CD1c-positive myeloid dendritic cell (primary cell): ENCODE measurements at regions not wholly inside any gene's neighbourhood (a gene's known extent, or its start where the extent isn't known, plus 50 kb on each side); places are given as distances from the start of the nearest gene placed in this dataset.

Source experiments
- DNase-seq: peaks from one replicate; pipeline ENCODE4 v3.0.0-alpha.2; 2016; ENCODE audit errors: extremely low spot score

DNA sequence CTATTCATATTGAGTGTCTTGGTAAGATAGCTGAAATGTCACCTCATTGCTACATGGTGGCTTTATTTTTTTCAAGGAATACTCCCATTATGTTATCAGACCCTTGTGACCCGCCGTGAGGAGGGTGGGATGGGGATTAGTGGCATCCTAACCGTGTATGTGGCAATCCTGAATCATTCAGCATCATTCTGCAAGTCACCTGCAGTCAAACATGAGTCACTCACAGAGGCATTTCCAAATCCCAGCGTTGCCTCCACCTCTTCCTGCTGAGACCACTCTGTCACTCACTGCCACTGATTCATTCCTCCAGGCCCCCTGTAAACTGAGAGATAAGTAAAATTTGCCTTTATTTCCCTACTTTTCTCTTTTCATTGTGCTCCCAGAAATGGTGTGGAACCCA is 307.4 kb upstream of the KLHL29 start:
- DNase-seq = no peak

DNA sequence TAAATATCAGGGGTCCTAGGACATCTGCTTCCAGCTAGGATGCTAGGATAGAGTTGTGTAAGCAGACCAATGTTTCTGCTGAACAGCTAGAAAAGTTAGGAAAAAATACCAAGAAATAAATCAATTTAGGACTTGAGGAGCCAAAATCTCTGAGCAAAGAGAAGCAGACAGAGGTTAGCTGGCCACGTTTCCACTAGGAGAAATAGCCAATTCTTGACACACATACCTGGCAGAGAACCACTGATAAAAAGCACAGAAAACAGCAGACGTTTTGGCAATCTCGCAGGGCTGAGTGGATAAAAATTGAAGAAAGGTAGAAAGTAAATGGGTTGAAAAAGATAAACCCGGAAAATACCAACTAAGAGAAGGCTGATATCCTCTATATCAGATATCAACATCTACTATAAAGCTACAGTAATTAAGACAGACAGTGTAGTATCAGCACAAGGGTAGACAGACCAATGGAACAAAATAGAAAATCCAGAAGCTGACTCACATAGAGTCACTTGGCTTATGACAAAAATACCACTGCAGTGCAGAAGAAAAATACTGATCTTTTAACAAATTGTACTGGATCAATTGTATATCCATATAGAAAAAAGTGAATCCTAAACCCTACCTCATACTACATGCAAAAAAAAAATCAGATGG is 306.1 kb upstream of the KLHL29 start:
- DNase-seq = no peak

DNA sequence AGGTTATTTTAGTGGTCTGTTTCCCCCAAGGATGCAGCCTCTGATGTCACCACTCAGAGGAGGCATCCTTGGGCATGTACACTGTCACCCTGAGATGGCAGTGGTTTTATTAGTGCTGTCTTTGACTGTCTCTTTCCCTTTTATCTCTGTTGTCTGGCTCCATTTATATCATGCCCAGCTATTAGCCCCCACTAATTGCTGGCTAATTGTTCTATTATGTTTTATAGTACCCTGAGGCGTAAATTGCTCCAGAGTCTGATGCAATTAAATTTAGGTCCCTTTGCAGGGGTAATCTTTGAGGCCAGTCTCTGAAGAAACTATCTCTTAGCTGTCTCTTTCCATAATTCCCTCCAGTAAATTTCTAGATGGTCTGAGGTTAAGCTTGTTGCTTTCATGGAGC is 301.0 kb upstream of the KLHL29 start:
- no peak for DNase-seq

DNA sequence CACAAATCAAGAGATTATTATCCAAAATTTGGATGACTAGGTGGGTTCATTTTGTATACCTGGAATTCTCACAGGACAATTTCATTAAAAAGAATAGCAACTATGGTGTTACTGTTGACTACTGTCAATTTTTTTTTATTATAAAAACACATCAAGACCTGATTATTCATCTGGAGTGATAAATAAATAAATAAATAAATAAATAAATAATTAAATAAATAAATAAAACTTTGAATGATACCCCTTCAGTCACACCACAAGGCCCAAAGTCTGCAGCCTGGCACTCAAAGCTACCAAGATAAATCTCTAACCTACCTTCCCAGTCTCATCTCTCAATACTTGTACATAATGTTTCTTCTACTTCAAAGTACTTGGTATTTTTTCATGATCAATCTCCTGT is 294.0 kb upstream of the KLHL29 start:
- no peak for DNase-seq

DNA sequence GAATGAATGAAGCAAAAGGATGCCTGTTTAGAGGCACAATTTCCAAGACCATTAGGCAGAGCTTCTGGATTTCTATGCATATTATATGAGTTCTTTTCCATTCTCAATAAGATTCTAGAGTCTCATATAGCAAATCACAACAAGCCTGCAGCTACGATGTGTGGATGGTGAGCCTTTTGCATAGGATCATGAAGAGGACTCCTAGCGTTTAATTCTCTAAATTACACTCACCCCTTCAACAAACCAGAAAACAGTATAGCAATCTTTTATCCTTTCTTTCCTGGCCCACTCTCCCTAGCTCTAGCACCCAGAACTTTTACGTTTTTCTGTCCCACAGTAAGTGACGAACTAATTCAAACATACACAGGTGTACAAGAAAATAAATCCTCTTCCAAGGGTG is 293.1 kb upstream of the KLHL29 start:
- no peak for DNase-seq

DNA sequence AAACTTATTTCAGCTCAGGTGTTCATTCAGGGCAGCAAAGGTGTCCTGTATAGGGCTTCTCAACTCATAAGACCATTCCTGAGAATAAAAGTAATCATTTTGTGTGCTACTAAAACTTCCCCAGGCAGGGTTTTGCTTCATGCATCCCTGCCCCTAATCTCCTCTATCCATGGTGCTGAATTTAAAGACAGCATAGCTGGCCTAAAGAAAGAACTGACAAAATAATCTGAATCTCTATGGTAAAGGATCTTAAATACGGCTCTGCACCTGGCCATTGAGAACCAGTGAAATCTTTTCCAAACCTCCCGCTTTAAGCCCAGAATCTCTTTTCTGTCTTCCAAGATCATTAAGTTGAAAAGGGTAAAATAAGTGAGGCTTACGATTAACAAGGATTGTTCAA is 292.1 kb upstream of the KLHL29 start:
- no peak for DNase-seq

DNA sequence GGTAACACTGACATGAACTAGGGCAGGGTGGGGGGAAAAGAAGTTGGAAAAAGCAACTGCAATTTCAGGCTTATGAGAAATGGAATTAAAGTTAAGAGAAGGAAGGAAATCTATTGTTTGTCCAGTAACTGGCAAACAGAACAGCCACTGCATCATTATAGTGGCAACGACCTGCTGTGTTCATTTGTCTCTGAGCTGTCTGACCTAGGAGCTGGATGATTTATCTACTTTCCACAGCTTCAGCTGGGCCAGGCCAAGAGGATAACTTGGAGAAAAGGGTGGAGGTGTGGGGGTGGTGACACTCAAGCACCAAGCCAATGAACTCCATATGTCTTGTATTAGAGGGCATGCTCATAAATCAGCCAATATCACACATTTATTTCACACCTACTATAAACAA is 291.5 kb upstream of the KLHL29 start:
- no peak for DNase-seq

DNA sequence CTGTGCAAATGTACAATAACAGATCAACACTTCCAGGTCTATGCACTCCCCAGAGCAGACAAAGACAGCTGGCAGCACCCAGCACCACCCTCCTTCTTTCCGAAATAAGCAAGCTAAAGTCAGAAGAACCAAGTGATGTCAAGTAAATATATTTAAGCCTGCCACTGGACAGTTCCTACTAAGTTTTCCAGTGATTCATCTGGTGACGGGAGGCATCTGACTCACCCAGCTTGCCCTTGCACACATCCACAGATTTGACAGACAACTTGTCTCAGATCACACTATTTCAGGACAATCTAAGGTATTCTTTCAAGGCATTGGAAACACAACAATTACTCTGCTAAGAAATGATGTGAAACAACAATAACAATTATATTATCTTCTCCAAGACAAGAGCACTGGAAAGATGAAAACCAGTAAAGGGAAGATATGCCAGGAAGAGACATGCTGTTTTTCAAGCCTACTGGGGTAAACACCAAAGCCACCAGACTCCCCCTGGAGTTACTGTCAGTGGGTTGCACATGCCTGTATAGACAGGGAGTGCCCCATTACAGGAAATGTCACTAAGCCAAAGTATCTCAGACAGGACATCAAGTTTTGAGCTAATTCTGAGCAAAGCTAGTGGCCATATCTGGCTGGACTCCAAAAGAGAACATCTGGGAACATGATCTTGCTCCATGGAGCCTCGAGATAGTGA is 287.9 kb upstream of the KLHL29 start:
- DNase-seq = no peak

DNA sequence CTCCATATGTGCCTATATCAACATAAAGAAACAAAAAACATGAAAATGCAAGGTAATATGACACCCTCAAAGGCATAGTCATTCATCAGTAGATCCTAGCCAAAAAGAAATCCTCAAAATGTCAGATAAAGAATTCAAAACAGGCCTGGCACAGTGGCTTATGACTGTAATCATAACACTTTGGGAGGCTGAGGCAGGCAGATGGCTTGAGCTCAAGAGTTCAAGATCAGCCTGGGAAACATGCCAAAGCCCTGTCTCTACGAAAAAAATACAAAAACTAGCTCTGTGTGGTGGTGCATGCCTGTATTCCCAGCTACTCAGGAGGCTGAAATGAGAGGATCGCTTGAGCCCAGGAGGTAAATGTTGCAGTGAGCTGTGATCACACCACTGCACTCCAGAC is 284.6 kb upstream of the KLHL29 start:
- no peak for DNase-seq

DNA sequence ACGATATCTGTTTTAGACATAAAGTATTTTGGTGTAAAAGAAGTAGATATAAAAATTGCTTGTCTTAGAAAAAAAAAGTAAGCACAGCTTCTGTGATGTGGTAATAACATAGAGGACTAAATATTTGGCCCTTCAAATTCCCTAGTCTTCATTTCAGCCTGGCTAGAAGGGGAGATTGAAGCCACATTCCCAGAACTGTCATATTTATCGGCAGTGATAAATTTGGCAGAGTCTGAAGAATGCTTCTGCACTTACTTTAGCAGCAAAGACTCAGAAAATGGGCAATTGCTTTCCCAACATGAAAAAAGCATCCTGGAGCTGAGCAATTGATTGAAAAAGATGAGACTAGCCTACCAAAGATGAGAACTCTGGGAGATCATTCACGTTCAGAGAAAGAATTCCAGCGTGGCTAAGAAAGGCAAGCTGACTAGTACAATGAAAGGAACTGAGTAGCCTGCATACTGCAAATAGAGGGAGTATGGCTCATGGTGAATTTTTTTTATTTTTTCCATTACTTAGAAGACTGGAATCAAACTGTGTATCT is 278.7 kb upstream of the KLHL29 start:
- DNase-seq = no peak

DNA sequence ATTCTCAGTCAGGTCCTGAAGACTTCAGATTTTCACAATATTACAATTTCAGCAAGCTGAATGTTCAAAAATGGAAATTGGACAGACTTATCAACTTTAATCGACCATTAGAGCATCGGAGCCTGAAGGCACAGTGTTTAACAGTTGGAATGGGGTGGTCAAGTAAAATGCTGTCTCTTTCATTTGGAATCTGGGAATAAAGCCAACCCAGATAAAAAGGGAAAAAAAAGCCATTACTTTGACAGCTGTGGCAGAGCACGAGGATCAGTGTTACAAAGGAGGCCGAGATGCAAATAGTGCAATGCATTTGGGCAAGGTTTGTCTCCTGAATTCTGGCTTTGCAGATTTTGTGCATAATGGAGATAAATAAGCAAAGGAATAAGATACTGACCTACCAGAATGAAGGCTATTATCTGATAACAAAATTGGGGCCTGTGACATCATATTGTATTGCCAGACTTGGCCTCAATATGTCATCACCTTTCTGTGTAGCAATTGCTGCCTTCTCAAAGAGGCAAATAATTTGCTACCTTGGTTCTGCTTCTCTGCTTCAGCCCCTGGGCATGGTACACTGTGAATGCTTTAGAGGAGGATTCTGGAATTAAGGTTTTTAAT is 277.5 kb upstream of the KLHL29 start:
- no peak for DNase-seq

DNA sequence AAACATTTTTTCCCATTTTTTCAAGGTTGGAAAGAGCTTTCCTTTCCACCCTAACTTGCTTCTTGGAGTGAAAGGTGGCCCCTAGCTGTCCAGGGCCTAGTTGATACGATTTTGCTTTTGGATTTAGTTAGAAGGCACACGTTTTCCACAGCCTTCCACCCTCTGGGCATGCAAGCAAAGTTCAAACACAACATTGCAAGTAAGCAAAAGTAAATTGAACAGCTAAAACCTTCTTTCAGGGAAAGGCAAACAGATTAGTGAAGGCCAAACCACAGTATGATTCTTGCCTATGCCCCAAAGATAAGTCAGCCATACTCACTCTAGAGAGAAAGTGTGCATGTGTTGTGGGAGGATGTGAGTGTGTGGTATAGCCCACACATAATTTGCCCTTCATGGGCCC is 273.7 kb upstream of the KLHL29 start:
- no peak for DNase-seq

DNA sequence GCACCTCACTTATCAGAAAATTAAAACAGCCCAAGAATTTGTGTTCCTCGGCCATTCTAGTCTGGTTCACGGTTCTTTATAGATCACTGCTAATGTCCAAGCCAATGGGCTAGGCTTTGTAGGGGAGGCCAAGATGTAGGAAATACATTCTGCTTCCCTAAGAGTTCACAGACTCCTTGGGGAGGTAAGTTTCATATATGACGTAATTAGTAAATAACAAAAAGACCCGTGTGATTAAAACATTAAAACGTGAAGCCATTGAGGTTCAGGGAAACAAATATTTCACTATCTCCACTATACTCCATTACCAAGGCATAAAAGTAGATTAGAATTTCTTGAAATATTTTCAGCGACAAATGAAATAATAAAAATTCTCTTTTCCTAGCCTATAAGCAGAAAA is 272.5 kb upstream of the KLHL29 start:
- no peak for DNase-seq

DNA sequence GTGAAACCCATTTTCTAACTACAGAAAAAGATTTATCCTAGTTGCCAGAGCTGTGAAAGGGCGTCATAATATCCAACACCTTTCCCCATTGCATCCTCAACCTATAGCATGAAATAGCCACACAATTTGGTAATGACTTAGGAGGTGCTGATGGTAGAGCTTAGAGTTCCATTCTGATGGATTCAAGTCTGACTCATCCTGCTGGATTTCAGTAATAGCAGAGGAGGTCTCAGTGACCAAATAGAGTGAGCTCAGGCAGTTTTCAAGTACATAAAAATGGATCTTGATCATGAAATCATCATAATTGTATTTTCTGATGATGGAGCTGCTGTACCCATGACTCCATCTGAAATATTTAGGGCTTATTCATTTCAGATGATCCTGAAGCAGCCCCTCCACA is 270.7 kb upstream of the KLHL29 start:
- no peak for DNase-seq

DNA sequence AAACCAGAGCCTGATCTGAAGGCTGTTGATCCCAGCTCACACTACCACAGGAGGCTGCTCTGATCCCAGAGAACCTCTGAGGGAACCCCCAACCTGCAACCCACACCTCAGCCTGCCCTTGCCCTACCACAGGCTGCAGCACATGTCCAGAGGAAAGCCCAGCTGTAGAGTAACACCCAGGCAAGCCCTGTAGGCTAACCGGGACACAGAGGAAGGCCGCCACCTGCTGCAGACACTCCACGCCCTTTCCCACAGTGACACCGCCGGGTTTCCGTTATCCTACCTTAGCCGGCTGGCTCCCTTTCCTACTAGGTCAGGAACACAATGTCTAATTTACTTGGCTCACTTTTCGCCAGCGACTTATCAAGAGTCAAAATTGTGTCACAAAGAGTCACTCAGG is 266.7 kb upstream of the KLHL29 start:
- DNase-seq = no peak

DNA sequence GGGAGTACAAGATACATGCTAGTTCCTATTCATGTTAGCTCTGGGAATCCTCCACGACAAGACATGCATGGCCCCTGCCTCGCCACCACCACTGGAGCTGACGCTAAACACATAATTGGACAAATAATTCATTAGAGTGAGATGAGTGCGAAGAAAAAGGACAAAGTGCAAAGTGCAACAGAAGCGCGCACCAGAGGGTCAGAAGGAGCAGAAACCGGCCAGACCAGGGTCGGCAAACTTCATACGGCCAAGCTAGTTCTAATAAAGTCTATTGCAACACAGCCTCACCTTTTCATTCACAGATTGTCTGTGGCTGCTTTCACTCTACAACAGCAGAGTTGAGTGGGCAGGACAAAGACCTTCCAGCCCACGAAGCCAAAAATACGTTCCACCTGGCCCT is 266.1 kb upstream of the KLHL29 start:
- no peak for DNase-seq

DNA sequence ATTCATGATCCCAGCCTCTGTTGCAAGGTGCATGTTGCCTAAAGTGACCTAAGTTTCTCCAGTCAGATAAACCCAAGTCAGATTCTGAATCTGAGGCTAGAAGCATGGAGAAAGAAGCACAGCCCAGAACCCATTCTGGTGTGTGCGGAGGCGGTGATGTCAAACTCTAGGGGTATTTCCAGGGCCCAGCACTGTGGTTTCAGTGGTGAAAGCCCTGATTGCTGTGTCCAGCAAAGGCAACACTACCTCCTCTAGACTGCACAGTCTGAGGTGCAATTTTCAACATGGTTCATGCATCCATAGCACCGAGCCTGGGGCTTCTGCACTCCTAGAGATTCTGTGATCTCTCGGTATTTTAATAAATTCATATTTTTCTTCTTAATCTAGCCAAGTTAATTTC is 264.8 kb upstream of the KLHL29 start:
- DNase-seq = no peak

DNA sequence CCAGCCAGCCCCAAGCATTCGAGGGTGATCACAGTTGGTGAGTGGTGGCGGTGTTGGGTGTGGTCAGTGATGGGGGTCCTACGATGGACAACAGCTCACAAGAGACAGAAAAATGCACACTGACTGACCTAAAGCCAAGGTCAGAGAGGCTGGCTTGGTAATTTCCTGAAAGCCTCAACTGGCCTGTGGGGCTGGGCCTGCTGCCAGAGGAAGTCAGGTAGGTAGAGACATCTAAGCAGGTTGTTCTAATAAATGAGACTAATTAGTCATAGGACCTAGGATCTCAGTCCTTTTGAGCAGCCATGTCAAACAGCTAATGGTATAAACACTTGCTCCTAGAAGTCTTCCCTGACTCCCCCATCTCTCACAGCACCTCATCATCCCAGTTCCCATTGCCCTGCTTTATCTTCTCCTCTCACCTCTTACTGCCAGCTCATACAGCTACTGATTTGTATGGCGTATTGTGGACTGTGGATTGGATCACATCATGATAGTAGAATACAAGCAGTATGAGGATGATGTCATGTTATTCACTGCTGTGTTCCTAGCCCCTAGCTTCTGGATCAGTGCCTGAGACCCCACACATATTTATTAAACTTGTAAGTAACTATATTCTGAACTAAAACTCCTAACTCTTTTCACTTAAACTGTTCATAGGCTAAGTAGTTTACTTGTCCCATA is 262.9 kb upstream of the KLHL29 start:
- no peak for DNase-seq

DNA sequence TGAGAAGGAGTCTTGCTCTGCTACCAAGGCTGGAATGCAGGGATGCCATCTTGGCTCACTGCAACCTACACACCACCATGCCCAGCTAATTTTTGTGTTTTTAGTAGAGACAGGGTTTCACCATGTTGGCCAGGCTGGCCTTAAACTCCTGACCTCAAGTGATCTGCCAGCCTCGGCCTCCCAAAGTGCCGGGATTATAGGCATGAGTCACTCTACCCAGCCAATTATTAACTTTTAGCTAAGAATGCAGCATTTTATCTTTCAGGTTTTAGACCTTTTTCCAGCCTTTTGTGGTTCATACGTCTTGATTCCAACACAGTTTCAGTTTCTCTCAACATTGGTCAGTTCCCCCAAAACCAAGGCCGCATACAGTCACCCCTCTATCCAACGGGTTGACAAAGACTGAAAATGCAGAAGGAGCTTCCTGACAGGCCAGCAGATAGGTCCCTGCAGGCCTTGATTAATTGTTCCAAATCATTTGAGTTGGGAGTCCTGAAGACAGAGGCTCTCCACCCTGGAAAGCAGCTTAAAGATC is 262.2 kb upstream of the KLHL29 start:
- DNase-seq = no peak

DNA sequence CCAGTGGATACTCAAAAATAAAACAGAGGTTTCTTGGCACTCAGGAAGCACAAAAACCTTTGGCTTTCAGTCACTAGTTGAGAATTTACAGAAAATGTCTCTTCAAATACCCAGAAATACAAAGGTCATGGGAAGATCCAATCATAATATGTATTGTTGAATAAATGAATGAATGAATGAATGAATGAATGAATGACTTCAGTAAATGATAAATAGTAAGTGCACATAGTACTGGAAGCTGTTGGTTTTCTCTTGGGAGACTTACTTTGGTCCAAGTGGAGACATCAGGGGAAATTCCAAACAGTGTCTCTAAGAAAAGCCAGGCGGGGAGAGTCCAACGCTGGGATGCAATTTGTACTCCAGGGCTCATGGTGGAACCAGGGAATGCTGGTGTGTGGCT is 261.3 kb upstream of the KLHL29 start:
- no peak for DNase-seq

DNA sequence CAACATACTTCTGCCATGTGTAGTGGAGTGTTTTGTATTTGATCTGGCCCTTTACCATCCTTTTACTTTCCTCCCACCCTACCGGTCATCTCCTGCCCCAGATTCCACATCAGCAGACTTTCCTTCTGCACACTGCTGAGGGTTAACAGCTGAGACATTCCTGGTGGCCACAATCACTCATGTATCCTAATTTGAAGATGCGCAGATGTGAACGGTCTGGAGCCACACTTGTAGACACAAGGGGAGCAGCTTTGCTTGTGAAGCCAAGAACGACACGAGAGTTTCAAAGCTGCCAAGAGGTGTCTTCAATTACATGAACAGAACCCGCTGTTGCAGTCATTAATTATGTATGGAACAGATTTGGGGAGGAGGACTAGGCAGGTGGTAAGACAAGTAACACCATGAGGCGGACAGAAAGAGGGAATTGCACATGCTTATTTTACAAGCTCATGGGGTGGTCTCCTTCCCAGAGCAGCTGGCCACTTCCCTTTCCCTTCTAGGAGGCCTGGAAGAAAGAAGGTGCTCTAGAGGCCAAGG is 260.7 kb upstream of the KLHL29 start:
- no peak for DNase-seq

DNA sequence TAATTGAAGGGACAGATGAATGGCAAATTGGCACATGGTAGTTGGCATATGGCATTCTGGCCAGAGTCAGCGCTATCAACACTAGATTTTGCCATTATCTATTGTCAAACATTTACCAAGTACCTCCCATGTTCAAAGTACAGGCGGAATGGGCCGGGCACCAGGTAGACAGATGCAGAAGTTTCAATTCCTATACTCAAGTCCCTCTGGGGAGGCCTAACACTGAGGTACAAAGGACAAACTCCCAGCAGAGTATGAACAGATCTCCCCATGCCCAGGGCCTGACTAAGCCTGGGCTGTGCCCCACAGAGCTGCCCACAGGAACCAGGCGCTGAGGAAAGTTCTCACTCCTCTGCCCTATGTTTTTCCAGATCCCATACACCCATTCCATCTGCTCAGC is 257.5 kb upstream of the KLHL29 start:
- DNase-seq = no peak
